ENCODE measurements at regions not wholly inside any gene's neighbourhood (a gene's known extent, or its start where the extent isn't known, plus 50 kb on each side); places are given as distances from the start of the nearest gene placed in this dataset.

- no peak for DNase-seq
- intact Hi-C loops (cut with DNase I) = no loop called here
These were observed 52.7 kb upstream of the ALK start for GRCh38 chr2:29974086-29974485.

GRCh38 chr2:29977284-29977683, 55.9 kb upstream of the ALK start:
- intact Hi-C loops (cut with DNase I) = no loop called here
- no peak for DNase-seq

GRCh38 chr2:29981402-29981801, 60.0 kb upstream of the ALK start:
- no peak for DNase-seq
- intact Hi-C loops (cut with DNase I) = no loop called here

- intact Hi-C loops (cut with DNase I) = no loop called here
- DNase-seq = no peak
These were observed 61.9 kb upstream of the ALK start for GRCh38 chr2:29983308-29983707.

- no peak for DNase-seq
- intact Hi-C loops (cut with DNase I) = no loop called here
These were observed 65.8 kb upstream of the ALK start for GRCh38 chr2:29987146-29987545.

- intact Hi-C loops (cut with DNase I) = no loop called here
- peak in 1 of 42 donors; percentile 3 for DNase-seq
These were observed 68.7 kb upstream of the ALK start for GRCh38 chr2:29990129-29990528.

GRCh38 chr2:29991086-29991485, 69.7 kb upstream of the ALK start:
- intact Hi-C loops (cut with DNase I) = no loop called here
- peak in 1 of 42 donors; percentile 10 for DNase-seq

- intact Hi-C loops (cut with DNase I) = no loop called here
- DNase-seq = no peak
These were observed 73.9 kb upstream of the ALK start for GRCh38 chr2:29995241-29995640.

- intact Hi-C loops (cut with DNase I) = no loop called here
- DNase-seq = no peak
These were observed 81.7 kb upstream of the ALK start for GRCh38 chr2:30003128-30003527.

GRCh38 chr2:30022444-30023071, 101.2 kb upstream of the ALK start:
- DNase-seq = no peak
- intact Hi-C loops (cut with DNase I) = loop anchor here (10.0 kb wide), 1 partner anchor 98 kb away; the partner anchor contains the start of gene ALK

- intact Hi-C loops (cut with DNase I) = loop anchor here (10.0 kb wide), 1 partner anchor 99 kb away; the partner anchor contains the start of gene ALK
- no peak for DNase-seq
These were observed 102.9 kb upstream of the ALK start for GRCh38 chr2:30024281-30024680.

- intact Hi-C loops (cut with DNase I) = loop anchor here (10.0 kb wide), 1 partner anchor 102 kb away; the partner anchor contains the start of gene ALK
- DNase-seq = peak; percentile 55 to 89 (median 76)
These were observed 105.0 kb upstream of the ALK start for GRCh38 chr2:30026091-30027055.

GRCh38 chr2:30029804-30030203, 108.4 kb upstream of the ALK start:
- no peak for DNase-seq
- intact Hi-C loops (cut with DNase I) = loop anchor here (10.0 kb wide), 1 partner anchor 105 kb away; the partner anchor contains the start of gene ALK

- no peak for DNase-seq
- intact Hi-C loops (cut with DNase I) = no loop called here
These were observed 109.0 kb upstream of the ALK start for GRCh38 chr2:30030361-30030760.

GRCh38 chr2:30031184-30031583, 109.8 kb upstream of the ALK start:
- DNase-seq = no peak
- intact Hi-C loops (cut with DNase I) = no loop called here

- no peak for DNase-seq
- intact Hi-C loops (cut with DNase I) = no loop called here
These were observed 112.6 kb upstream of the YPEL5 start for GRCh38 chr2:30034052-30034775.

GRCh38 chr2:30037016-30037415, 109.8 kb upstream of the YPEL5 start:
- intact Hi-C loops (cut with DNase I) = no loop called here

GRCh38 chr2:30038419-30038818, 108.4 kb upstream of the YPEL5 start:
- intact Hi-C loops (cut with DNase I) = no loop called here
- DNase-seq = no peak

More at GRCh38 chr2:30037016-30037415, 109.8 kb upstream of the YPEL5 start:
- DNase-seq = no peak

GRCh38 chr2:30039101-30039500, 107.7 kb upstream of the YPEL5 start:
- no peak for DNase-seq
- intact Hi-C loops (cut with DNase I) = no loop called here

- intact Hi-C loops (cut with DNase I) = no loop called here
- DNase-seq = no peak
These were observed 106.7 kb upstream of the YPEL5 start for GRCh38 chr2:30040147-30040546.
